AG10803 (cell line): ENCODE measurements at regions not wholly inside any gene's neighbourhood (a gene's known extent, or its start where the extent isn't known, plus 50 kb on each side); places are given as distances from the start of the nearest gene placed in this dataset.

ENCODE experiments used
- DNase-seq: peaks from one replicate; pipeline ENCODE4 v3.0.0; 2010; ENCODE audit warnings: low read depth
- H3K4me3 ChIP-seq: 2 replicates; pipeline ENCODE4 v1.5.1; 2011; ENCODE audit warnings: mild to moderate bottlenecking, low read length, control low read depth
- TF ChIP-seq, protein P1 (sequence below): conservative IDR thresholded peaks from 2 replicates; pipeline ENCODE4 v1.5.1; 2011; ENCODE audit warnings: mild to moderate bottlenecking, low read length, control low read depth, inconsistent platforms

DNA sequence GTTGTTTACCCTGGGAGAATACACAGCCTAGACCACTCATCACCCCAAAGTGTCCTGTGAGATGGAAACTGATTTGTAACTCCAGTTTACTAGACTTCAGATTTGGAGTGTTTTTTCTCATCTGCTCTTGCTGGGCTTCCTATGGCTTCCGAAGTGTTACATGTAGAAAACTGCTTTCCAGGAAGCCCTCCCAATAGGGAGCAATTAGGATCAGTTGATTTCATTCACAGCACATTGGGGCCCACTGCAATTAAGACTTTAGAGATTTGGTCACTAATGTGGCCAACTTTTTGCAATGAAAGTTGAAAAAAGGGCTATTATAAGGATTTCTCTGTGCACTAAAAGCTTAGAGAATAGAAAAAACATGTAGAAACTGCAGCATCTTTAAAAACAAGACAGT, 656.6 kb upstream of the CHAC2 start:
- H3K4me3 ChIP-seq: no peak overlapping the region
- TF ChIP-seq, protein P1, sequence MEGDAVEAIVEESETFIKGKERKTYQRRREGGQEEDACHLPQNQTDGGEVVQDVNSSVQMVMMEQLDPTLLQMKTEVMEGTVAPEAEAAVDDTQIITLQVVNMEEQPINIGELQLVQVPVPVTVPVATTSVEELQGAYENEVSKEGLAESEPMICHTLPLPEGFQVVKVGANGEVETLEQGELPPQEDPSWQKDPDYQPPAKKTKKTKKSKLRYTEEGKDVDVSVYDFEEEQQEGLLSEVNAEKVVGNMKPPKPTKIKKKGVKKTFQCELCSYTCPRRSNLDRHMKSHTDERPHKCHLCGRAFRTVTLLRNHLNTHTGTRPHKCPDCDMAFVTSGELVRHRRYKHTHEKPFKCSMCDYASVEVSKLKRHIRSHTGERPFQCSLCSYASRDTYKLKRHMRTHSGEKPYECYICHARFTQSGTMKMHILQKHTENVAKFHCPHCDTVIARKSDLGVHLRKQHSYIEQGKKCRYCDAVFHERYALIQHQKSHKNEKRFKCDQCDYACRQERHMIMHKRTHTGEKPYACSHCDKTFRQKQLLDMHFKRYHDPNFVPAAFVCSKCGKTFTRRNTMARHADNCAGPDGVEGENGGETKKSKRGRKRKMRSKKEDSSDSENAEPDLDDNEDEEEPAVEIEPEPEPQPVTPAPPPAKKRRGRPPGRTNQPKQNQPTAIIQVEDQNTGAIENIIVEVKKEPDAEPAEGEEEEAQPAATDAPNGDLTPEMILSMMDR: no peak
- no peak for DNase-seq

DNA sequence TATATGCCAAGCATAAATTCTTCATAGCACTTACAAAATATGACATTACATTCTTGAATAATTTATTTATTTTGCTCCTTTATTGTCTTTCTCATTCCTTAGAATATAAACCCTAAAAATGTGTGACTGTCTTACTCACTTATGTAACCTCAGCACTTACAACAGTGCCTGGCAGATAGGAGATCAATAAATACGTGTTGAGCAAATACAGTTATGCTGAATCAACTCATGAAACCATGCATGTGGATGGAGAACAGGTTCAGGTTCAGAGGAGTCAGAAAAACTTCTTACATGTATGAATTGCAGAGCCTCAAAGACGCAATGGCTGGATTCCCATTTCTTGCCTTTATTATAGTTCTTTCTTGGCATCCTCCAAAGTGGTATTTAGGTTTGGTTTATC, 659.4 kb upstream of the CHAC2 start:
- TF ChIP-seq, protein P1: no peak

DNA sequence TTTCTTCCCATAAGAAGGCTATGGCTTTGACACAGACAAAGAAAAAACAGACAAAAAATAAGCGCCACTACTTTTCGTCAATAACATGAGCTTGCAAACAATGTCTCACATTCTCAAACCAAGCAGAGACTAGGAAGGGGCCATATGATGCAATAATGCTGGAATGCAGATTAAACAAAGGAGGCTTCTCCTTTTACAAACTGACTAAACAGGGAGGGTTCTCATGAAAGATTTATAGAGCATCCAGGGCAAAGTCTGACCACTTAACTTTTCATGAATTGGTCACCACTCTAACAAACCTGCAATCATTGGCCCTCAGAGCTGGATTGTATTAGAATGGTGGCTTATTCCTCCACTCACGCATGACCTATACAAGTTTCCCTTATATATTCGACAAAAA, 663.3 kb upstream of the CHAC2 start:
- TF ChIP-seq, protein P1: no peak
- H3K4me3 ChIP-seq: no peak overlapping the region
- peak; percentile 22 for DNase-seq

More for the DNA sequence above, 659.4 kb upstream of the CHAC2 start:
- no peak overlapping the region for H3K4me3 ChIP-seq
- DNase-seq: no peak

DNA sequence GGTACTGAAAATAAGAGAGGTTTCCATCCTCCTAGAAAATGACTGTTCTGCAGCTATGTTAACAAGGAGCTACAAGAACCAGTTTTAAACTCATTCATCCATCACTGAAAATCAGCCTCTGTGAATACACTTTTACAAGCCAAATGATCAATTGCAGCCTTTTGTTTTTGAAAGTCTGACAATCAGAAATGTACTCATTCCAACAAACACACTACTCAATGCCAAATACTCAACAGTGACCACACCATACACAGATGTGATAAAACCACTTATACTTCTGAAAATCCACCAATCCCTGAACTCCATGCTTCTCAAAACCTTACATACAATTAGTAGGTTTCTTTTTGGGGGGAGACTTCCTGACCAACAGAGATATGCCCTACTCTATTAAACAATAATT, 663.9 kb upstream of the CHAC2 start:
- H3K4me3 ChIP-seq: no peak overlapping the region
- no peak for DNase-seq

DNA sequence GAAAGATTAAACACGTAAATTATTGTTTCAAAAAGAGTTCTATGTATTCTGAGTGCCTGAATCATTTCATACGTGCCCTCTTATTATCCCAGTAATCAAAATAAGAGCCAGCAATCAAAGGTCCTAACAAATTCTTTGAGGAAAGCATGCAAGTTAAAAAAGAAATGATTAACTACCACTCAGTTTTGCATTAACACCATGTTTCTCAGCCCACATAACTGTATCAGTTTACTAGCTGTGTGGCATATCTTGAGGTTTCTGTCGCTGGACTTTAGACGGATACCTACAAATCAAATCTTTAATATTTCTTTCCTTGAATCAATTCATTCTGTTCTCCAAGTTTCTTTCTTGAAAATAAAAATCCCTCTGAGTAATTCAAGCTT, 668.9 kb upstream of the CHAC2 start:
- TF ChIP-seq, protein P1: no peak
- no peak for DNase-seq
- H3K4me3 ChIP-seq: no peak overlapping the region

More for the DNA sequence above, 663.9 kb upstream of the CHAC2 start:
- TF ChIP-seq, protein P1: no peak

DNA sequence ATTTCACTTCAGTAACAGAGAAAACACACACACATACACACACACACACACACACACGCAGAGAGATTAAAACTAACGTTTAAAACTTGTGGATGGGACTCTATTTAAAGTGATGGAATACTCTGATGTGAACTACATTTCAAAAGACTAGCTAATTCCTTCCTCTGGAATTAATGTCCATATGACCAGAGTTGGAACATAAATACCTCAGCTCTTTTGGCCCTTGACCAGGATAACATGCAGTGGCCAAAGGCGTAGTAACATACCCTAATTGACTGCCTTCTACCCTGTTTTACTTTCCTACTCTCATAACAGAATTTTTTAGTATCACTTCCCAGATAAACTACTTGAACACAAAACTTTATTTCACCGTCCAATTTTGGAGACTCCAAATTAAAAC, 671.3 kb upstream of the CHAC2 start:
- H3K4me3 ChIP-seq: no peak overlapping the region
- TF ChIP-seq, protein P1: no peak
- no peak for DNase-seq

DNA sequence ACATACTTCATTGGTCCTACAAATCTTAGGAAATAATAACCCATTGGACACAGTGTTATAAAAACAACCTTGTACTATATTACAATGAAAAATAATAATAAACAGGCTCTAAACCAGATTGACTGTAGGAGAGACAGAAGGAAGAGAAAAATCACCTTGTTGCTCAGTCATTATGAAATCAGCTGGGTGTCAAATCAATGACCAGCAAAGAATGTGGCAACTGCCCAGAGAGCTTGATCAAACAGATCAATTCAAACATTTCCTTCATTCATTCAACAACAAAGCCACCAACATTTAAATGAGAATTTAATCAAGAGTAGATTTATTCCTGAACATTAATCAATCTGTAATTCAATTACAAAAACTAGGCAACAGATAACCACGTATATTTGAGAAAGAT, 671.9 kb upstream of the CHAC2 start:
- no peak overlapping the region for H3K4me3 ChIP-seq
- TF ChIP-seq, protein P1: no peak
- no peak for DNase-seq
